Activated gamma-delta T cell treated with Interleukin-2 at 50 U/mL for 16 hours (primary cell): ENCODE measurements at regions not wholly inside any gene's neighbourhood (a gene's known extent, or its start where the extent isn't known, plus 50 kb on each side); places are given as distances from the start of the nearest gene placed in this dataset.

Experiments
- DNase-seq: peaks from one replicate; pipeline ENCODE4 v3.0.0-alpha.2; 2020

- DNase-seq: no peak
These were observed 208.7 kb downstream of the GADD45G start for GRCh38 chr9:89813482-89813881.

DNA sequence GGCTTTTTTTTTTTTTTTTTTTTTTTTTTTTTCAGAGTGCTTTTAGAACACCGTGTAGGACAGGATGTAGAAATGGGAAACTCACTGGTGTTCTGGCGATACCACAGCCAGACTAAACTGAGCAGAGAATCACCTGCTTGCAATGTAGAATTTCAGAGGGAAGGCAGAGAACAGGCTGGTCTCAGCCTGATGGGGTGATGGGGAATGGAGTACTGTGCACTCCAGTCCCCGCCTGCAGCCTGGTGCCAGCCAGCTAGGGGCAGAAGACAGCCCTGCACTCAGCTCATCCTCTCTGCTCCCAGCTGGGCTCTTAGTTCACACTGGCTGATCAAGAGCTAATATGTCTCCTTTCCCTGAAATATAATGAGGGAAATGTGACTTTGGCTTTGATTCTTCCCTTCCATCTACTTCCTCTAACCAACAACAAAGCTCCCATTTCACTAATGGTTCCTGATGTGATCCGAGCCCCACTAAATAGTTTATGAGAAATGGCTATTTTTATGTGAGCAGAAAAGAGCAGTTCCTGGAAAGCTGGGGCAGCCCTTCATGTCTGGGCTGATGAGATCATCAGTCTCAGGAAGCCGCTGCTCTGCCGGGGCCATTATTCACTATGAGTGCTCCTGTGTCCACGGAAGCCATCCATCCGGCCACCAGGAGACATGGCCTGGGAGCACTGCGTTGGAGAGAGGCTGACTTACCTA, 209.7 kb downstream of the GADD45G start:
- DNase-seq: no peak

GRCh38 chr9:89815061-89815902, 210.5 kb downstream of the GADD45G start:
- no peak for DNase-seq

DNA sequence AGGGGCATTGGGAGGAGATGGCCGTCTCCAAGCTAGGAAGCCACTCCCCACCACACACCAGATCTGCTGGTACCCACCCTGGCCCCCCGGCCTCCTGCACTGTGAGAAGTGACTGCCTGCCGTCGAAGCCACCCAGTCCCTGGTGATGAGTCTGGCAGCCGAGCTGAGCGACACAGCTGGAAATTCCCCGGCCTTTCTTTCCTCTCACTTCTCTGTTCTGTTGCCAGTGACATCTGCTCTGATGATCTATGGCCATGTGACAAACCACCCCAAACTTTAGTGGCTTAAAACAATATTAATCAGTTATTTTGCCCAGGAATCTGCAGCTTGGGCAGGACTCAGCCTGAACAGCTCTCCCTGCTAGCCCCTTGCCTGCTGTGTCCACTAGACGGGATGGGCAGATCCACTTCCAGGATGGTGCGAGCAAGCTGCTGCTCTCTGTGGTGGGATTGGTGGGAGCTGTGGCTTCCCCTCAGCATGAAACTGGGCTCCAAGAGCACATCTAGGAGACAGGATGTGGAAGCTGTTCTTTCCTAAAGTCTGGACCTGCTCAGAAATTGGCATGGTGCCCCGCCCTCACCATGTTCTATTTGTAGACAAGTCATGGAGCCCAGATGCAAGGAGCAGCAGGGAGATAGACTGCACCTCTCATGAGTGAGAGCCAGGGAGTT, 211.2 kb downstream of the GADD45G start:
- no peak for DNase-seq

GRCh38 chr9:89817151-89817950, 212.5 kb downstream of the GADD45G start:
- no peak for DNase-seq

DNA sequence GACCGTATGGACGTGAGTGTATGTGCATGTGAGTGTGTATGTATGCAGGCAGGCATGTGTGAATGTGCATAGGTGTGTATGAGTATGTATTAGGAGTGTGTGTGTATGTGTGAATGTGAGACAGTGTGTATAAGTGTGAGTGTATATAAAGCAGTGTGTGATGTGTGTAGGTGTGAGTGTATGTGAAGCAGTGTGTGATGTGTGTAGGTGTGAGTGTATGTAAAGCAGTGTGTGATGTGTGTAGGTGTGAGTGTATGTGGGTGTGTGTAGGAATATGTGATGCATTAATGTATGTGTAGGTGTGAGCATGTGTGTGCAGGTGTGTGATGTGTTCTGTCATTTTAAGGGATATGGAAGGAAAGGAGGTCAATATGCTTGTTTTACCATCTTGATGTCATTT, 215.5 kb downstream of the GADD45G start:
- no peak for DNase-seq

DNA sequence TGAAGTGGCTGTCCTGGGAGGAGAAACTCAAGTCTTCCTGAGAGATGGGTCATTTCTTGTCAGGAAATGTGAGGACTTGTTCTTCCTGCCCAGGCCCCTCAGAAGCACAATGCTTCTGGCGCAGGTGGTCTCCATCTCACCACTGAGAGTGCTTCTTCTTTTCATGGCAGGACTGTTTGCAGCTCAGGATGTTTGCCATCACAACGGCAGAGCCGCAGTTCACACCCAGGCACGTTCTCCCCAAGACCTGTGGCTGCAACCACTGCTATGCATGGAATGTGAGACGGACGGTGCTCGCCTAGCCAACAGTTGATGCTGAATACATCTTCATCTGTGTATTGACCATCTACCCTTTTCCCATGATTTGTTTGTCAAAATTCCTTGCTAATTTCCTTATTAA, 216.3 kb downstream of the GADD45G start:
- no peak for DNase-seq

- DNase-seq: no peak
These were observed 218.2 kb downstream of the GADD45G start for GRCh38 chr9:89822996-89823395.

DNA sequence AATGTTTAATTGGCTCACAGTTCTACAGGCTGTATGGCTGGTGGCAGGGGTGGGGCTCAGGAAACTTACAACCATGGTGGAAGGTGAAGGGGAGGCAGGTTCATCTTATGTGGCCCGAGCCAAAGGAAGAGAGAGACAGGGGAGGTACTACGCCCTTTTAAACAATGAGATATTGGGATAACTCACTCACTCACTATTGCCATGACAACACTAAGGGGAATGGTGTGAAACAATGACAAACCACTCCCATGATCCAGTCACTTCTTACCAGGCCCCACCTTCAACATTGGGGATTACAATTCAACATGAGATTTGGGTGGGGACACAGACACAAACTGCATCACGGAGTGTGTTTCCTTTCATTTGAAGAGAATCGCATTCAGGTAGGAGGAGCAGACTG, 220.9 kb downstream of the GADD45G start:
- no peak for DNase-seq

DNA sequence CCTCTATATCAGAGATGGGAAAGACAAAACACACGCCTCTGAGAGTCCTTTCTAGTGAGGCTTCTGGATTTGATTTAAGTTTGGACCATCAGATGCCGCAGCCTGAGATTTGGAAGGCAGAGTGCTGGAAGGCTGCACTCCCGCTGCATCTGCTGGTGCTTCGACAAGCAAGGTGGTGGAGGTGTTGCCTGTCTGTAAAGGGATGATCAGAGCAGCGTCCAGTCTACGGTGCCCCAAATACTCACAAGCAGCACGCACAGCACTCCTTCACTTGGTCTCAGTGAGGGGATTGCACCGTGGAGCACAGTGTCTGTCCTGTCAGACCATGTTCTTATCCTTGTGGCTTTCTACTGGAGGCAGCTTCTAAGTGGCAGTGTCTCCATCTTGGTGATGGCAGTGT, 221.4 kb downstream of the GADD45G start:
- DNase-seq: no peak

GRCh38 chr9:89829346-89829745, 224.5 kb downstream of the GADD45G start:
- DNase-seq: no peak

DNA sequence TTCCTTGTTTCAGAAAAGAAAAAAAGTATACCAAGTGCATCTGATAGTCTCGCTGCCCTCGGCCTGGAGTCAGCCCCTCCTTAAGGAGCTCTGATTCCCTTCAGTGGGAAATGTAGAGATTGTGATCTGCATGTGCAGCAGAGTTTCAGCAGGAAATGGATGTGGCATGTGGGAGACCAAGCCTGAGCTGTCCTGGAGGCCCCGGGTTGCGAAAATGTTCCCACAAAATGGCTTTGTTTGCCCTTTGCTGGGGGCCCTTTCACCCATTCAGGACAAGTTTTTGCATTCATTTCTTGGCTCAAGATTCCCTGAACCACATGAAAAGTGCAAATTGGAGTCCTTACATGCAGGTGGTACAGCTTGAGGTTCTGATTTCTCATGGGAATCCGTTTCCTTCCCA, 230.9 kb downstream of the GADD45G start:
- DNase-seq: no peak

GRCh38 chr9:89837162-89837933, 232.5 kb downstream of the GADD45G start:
- no peak for DNase-seq

- DNase-seq: no peak
These were observed 233.1 kb downstream of the GADD45G start for GRCh38 chr9:89837934-89838310.

- DNase-seq: no peak
These were observed 233.8 kb downstream of the GADD45G start for GRCh38 chr9:89838621-89839020.

DNA sequence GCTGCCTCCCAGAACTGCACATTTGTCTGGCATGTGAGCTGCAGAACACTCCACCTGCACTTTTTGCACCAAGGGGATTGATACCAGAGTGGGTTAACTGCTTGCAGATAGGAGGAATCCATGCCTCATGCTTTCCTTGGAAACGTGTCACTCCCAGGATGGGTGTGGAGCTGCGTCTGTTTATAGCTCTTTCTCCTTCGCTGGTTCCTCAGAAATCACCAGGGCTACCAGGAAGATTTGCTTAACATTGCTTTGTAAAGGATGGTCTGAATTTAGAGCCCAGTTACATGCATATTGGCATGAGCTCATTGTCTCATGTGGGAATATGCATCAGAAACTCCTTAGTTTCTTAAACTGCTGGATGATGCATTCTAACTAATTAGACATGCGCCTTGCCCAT, 234.6 kb downstream of the GADD45G start:
- no peak for DNase-seq

DNA sequence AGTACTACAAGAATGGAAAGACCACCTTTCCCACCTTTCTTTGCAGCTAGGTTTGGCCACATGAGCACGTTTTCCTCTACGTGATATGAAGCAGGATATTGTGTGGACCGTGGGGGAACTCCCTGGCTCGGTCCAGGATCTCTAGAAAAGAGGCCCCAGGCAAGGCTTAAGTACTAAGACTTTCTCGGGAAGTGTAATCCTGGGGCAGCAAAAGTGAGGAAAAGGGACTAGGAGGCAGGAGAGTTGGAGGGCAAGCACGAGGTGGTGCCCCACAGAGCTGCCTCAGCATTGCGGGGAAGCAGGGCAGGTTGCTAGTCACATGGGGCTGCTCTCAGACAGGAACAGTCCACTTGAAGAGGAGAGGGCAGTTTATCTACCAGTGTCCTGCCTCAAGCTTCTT, 235.1 kb downstream of the GADD45G start:
- DNase-seq: no peak

- no peak for DNase-seq
These were observed 236.6 kb downstream of the GADD45G start for GRCh38 chr9:89841456-89841855.

GRCh38 chr9:89842267-89842768, 237.5 kb downstream of the GADD45G start:
- no peak for DNase-seq

DNA sequence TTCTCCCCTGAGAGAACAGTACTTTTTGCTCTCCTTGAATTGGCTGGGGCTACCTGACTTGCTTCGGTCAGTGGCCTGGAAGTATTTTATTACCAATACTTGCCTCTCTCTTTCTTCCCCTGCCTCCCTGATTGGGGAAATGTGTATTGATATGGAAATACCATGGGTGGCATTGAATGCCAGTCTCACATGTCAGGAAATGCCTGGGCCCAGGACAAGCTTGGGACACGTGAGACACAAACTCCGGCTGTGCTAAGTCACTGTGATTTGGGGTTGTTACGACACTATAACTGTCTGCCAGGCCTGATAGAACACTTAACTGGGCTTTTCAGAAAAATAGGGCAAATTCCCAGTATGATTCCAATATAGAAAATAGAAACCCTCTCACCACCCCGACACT, 238.3 kb downstream of the GADD45G start:
- DNase-seq: no peak

DNA sequence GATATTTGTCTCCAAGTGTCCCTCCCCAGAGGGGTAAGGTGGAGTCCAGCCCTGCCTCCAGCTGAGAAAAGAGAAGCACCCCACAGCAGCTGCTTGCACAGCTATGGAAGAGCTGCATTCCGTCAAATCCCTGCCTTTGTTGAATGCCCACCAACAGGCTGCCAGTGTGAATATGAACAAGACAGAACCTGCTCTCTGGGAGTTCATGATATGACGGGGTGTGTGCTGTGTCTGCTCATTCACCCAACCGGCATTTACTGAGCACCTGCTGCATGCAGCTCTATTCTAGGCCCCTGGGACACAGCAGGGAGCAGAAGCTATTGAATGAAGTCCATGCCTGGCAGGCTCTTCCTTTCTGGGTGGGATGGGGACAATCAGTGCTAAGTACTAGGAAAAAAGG, 238.8 kb downstream of the GADD45G start:
- no peak for DNase-seq

GRCh38 chr9:89844075-89844474, 239.3 kb downstream of the GADD45G start:
- no peak for DNase-seq
